ACC112 (cell line): ENCODE measurements at regions not wholly inside any gene's neighbourhood (a gene's known extent, or its start where the extent isn't known, plus 50 kb on each side); places are given as distances from the start of the nearest gene placed in this dataset.
A peak's percentile ranks its signal among the peaks of the same experiment; 100 is the strongest.

Experiments used
- H2AFZ ChIP-seq: fragments of 200-600 bp; sonication (generic); one replicate; pipeline ENCODE4 v1.6.0; 2017; ENCODE audit warnings: antibody characterized with exemption, low read length; ENCODE audit not compliant: unreplicated experiment
- H3K27ac ChIP-seq: fragments of 200-600 bp; sonication (generic); 2 replicates; pipeline ENCODE4 v1.5.1; 2014; ENCODE audit warnings: low read depth, mild to moderate bottlenecking, antibody characterized with exemption, low read length, moderate library complexity
- H3K27me3 ChIP-seq: fragments of 200-600 bp; sonication (generic); 2 replicates; pipeline ENCODE4 v1.6.1; 2014; ENCODE audit warnings: mild to moderate bottlenecking, antibody characterized with exemption, low read length, moderate library complexity, mixed read lengths; ENCODE audit not compliant: insufficient read depth
- H3K36me3 ChIP-seq: fragments of 200-600 bp; sonication (generic); 2 replicates; pipeline ENCODE4 v1.6.1; 2016; ENCODE audit warnings: mild to moderate bottlenecking, antibody characterized with exemption, low read length, moderate library complexity, mixed read lengths; ENCODE audit not compliant: insufficient read depth
- H3K4me1 ChIP-seq: fragments of 200-600 bp; sonication (generic); one replicate; pipeline ENCODE4 v1.6.1; 2016; ENCODE audit warnings: low read length, mixed read lengths; ENCODE audit not compliant: insufficient read depth, unreplicated experiment, control insufficient read depth
- H3K4me3 ChIP-seq: fragments of 200-600 bp; sonication (generic); 2 replicates; pipeline ENCODE4 v1.5.1; 2014; ENCODE audit warnings: mild to moderate bottlenecking, low read depth, low read length
- H3K79me2 ChIP-seq: fragments of 200-600 bp; sonication (generic); one replicate; pipeline ENCODE4 v1.6.0; 2016; ENCODE audit warnings: low read length; ENCODE audit not compliant: control insufficient read depth, unreplicated experiment, insufficient read depth

DNA sequence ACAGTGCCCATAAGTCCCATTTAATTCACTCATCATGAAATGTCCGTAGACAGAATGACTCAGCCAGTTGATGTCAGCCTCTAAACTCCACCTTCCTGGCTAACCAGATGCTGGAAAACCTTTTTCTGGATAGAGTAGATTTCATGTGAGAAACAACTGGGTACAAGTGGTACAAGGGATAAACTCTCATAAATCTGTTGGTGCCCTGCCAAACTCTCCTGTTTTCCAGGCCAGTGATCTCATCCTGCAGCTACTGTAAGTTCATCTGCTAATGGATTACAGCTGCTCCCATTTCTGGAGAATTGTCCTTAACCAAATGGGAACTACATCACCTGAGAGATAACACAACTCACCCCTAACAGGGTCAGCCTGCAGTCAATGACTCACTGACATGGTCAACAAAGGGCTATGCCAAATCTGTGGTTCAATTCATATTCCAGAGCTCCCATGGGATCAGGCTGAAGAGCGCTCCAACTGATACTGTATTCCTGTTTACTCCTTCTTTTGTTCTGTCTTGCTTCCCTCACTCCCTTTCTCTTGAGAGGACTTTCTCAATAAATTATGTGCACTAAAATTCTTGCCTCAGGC is 210.1 kb upstream of the HDDC2 start:
- peaks cover 10% of the 10 kb centered on the region; the same call in 1 of the 2 replicates for H3K27me3 ChIP-seq
- no peak overlapping the region for H3K27ac ChIP-seq
- no peaks in the 10 kb centered on the region for H3K36me3 ChIP-seq
- no peaks in the 10 kb centered on the region for H3K79me2 ChIP-seq
- no peak overlapping the region for H3K4me3 ChIP-seq
- no peak overlapping the region for H2AFZ ChIP-seq
- H3K4me1 ChIP-seq: peaks cover 4% of the 10 kb centered on the region

- no peak overlapping the region for H2AFZ ChIP-seq
- H3K27ac ChIP-seq: no peak overlapping the region
- no peaks in the 10 kb centered on the region for H3K36me3 ChIP-seq
- H3K79me2 ChIP-seq: no peaks in the 10 kb centered on the region
- peaks cover 10% of the 10 kb centered on the region for H3K27me3 ChIP-seq
- H3K4me1 ChIP-seq: peaks cover 4% of the 10 kb centered on the region
- H3K4me3 ChIP-seq: no peak overlapping the region
Observed at GRCh38 chr6:125512621-125513020, 210.9 kb upstream of the HDDC2 start.

DNA sequence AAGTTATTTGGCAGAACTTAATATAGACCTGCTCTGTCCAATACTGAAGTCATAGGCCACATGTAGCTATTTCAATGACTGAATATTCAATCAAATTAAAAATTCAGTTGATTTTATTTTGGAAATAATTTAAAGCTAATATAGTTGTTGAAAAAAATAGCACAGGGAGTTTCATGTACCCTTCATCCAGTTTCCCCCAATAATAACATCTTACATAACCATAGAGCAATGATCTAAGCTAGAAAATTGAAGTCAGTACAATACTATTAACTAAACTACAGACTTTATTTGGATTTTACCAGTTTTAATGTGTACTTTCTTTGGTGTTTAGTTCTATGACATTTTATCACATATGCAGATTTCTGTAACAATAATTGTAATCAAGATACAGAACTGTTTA is 212.2 kb upstream of the HDDC2 start:
- Histone ChIP-seq H2AFZ (no peak overlapping the region), H3K79me2 (no peaks in the 10 kb centered on the region), H3K4me1 (peaks cover 4% of the 10 kb centered on the region), H3K27ac (no peak overlapping the region), H3K36me3 (no peaks in the 10 kb centered on the region), H3K4me3 (no peak overlapping the region), H3K27me3 (peaks cover 10% of the 10 kb centered on the region)

DNA sequence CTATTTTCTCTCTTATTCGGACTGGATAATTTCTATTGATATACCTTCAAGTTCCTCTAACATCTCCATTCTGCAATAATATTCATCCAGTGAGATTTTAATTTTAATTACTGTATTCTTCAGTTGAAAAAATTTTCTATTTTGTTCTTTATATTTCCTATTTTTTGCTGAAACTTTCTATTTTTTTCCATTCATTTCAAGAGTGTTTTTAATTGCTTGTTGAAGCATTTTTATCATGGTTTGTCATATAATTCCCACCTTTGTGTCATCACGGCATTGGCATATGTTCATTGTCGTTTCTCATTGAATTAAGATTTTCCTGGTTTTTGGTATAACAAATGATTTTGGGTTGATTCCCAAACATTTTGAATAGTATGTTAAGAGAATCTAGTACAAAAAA is 214.9 kb upstream of the HDDC2 start:
- H2AFZ ChIP-seq: no peak overlapping the region

DNA sequence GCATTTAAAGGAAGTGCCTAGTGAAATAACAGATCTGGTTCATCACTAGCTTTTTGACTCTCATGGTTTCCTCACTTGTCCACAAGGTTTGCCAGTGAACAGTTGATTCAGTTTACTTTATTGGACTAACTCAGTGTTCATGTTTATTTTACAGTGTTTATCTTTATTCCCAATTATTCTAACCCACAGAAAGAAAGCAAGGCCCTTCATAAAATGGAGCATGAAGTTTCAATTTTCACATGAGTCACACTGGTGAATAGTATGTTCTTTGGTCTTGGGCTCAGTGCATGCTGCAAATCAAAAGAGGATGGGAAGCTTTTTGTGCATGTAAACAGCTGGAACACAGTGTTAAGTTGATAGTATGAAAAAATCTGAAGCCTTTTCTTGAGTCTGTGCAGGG is 217.6 kb upstream of the HDDC2 start:
- Histone ChIP-seq H3K79me2 (no peaks in the 10 kb centered on the region), H3K4me3 (no peak overlapping the region), H2AFZ (no peak overlapping the region), H3K4me1 (no peaks in the 10 kb centered on the region), H3K36me3 (no peaks in the 10 kb centered on the region), H3K27me3 (peaks cover 17% of the 10 kb centered on the region), H3K27ac (no peak overlapping the region)

More for the DNA sequence above, 214.9 kb upstream of the HDDC2 start:
- H3K79me2 ChIP-seq: no peaks in the 10 kb centered on the region
- H3K27ac ChIP-seq: no peak overlapping the region
- H3K4me1 ChIP-seq: peaks cover 4% of the 10 kb centered on the region
- H3K36me3 ChIP-seq: no peaks in the 10 kb centered on the region
- no peak overlapping the region for H3K4me3 ChIP-seq
- peaks cover 10% of the 10 kb centered on the region for H3K27me3 ChIP-seq

GRCh38 chr6:125524356-125524755 is 222.6 kb upstream of the HDDC2 start:
- Histone ChIP-seq H2AFZ (no peak overlapping the region), H3K79me2 (no peaks in the 10 kb centered on the region), H3K27me3 (peaks cover 47% of the 10 kb centered on the region), H3K4me3 (no peak overlapping the region), H3K27ac (no peak overlapping the region), H3K4me1 (no peaks in the 10 kb centered on the region), H3K36me3 (no peaks in the 10 kb centered on the region)

DNA sequence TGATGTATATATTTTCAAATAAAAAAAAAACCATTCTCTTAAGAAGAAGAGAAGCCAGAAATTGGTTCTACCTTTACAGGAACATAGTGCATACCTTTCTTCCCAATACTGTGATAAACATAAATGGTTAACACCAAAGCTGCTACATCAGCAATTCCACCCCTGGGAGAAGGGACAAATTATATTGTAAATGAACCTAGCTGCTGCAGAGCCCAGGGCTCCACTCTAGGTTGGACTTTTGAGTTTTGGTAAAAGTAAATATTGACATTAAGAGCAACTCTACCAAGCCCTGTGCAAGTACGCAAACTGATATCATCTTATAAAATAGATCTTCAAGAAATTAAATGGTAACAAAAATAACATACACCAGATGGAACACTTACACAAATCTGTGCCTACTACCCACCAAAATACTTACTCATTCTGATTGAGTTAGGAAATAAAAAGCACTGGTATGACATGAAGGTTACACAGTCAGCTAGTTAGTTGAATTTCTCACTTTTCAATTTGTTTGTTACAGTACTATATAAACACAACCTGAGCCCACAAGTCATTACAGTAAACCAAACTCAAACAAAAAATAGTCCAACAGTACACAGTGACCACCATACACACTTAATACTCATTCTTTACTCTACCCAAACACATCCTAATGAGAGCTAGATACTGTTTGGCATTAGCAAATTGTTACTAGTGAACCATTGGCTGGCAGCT is 223.3 kb upstream of the HEY2 start:
- H3K27ac ChIP-seq: no peak overlapping the region
- peaks cover 65% of the 10 kb centered on the region for H3K27me3 ChIP-seq
- no peaks in the 10 kb centered on the region for H3K4me1 ChIP-seq
- no peak overlapping the region for H3K4me3 ChIP-seq
- H3K79me2 ChIP-seq: no peaks in the 10 kb centered on the region
- H3K36me3 ChIP-seq: no peaks in the 10 kb centered on the region
- H2AFZ ChIP-seq: no peak overlapping the region

- H2AFZ ChIP-seq: no peak overlapping the region
Observed at GRCh38 chr6:125528621-125529041, 220.8 kb upstream of the HEY2 start.

GRCh38 chr6:125529061-125529460 is 220.4 kb upstream of the HEY2 start:
- Histone ChIP-seq H3K4me3 (no peak overlapping the region), H3K27me3 (peaks cover 78% of the 10 kb centered on the region), H3K36me3 (no peaks in the 10 kb centered on the region), H3K27ac (no peak overlapping the region), H3K79me2 (no peaks in the 10 kb centered on the region), H3K4me1 (no peaks in the 10 kb centered on the region), H2AFZ (no peak overlapping the region)

More at GRCh38 chr6:125528621-125529041, 220.8 kb upstream of the HEY2 start:
- H3K79me2 ChIP-seq: no peaks in the 10 kb centered on the region
- no peak overlapping the region for H3K4me3 ChIP-seq
- H3K4me1 ChIP-seq: no peaks in the 10 kb centered on the region
- no peaks in the 10 kb centered on the region for H3K36me3 ChIP-seq
- no peak overlapping the region for H3K27ac ChIP-seq
- H3K27me3 ChIP-seq: peaks cover 75% of the 10 kb centered on the region

- H3K4me1 ChIP-seq: no peaks in the 10 kb centered on the region
- H2AFZ ChIP-seq: peak overlapping the region; percentile 11
- peak overlapping the region; percentile 42; the same call in 1 of the 2 replicates for H3K4me3 ChIP-seq
- no peaks in the 10 kb centered on the region for H3K79me2 ChIP-seq
- no peaks in the 10 kb centered on the region for H3K36me3 ChIP-seq
- H3K27me3 ChIP-seq: peaks cover 79% of the 10 kb centered on the region
- no peak overlapping the region for H3K27ac ChIP-seq
Observed at GRCh38 chr6:125533710-125534397, 215.6 kb upstream of the HEY2 start.
